ENCODE measurements at regions not wholly inside any gene's neighbourhood (a gene's known extent, or its start where the extent isn't known, plus 50 kb on each side); places are given as distances from the start of the nearest gene placed in this dataset.

GRCh38 chr7:118662266-118662665 lies 437.8 kb downstream of the ANKRD7 start:
- H3K4me1 ChIP-seq (ENCODE audit: control insufficient read depth, insufficient read depth, low read length), result no peaks in the 10 kb centered on the region
- in situ Hi-C loops (cut with MboI), result no loop called here
- no peak overlapping the region for H3K4me2 ChIP-seq (ENCODE audit: control insufficient read depth, insufficient read depth)
- H2AFZ ChIP-seq (ENCODE audit: control insufficient read depth, low read depth, low read length), result no peak overlapping the region
- no TSS peak for BruUV-seq (replicated peaks)
- ChIA-PET POLR2A (no interaction called here), RAD21 (ENCODE audit: unreplicated experiment) (no interaction called here), SMC1A (ENCODE audit: uncharacterized antibody, unreplicated experiment) (no interaction called here), CTCF (no interaction called here)
- no peak for DNase-seq (ENCODE audit: low read depth, low spot score)
- FAIRE-seq, result no peak
- H4K20me1 ChIP-seq (ENCODE audit: control insufficient read depth, insufficient read depth), result no peaks in the 10 kb centered on the region
- H3K36me3 ChIP-seq (ENCODE audit: control insufficient read depth in 2 of 2, insufficient read depth in 2 of 2, low read length in 1 of 2), result no peaks in the 10 kb centered on the region
- no peak overlapping the region for H3K9ac ChIP-seq (ENCODE audit: control insufficient read depth, insufficient read depth, low read length)
- no peak overlapping the region for H3K4me3 ChIP-seq
- no peak for TF ChIP-seq CREB1 (IDR thresholded peaks at IDR 0.05; ENCODE audit: low read depth)
- TF ChIP-seq SREBF1 (IDR thresholded peaks at IDR 0.05; ENCODE audit: low read length), result no peak
- TF ChIP-seq GABPA (IDR thresholded peaks at IDR 0.05; ENCODE audit: low read depth), result no peak
- TF ChIP-seq ZNF274 (IDR thresholded peaks at IDR 0.05; ENCODE audit: insufficient read depth, insufficient read length), result no peak
- TF ChIP-seq RFX5 (IDR thresholded peaks at IDR 0.05; ENCODE audit: low read depth, low read length), result no peak
- no peak for TF ChIP-seq RAD21 (IDR thresholded peaks at IDR 0.05; ENCODE audit: insufficient read depth, low read depth, low read length)
- no peak for TF ChIP-seq EED (IDR thresholded peaks at IDR 0.05; ENCODE audit: low read depth)
- no peak for TF ChIP-seq SRF (IDR thresholded peaks at IDR 0.05; ENCODE audit: low read depth in 2 of 2, low read length in 2 of 2)
- TF ChIP-seq CBX3 (IDR thresholded peaks at IDR 0.05; ENCODE audit: borderline replicate concordance, low read depth), result no peak
- TF ChIP-seq FOS (IDR thresholded peaks at IDR 0.05; ENCODE audit: borderline replicate concordance, extremely low read depth, insufficient read length), result no peak
- TF ChIP-seq RBBP5 (conservative IDR thresholded peaks at IDR 0.05), result no peak
- H3K27ac ChIP-seq (ENCODE audit: control insufficient read depth, insufficient read depth), result no peak overlapping the region
- H3K79me2 ChIP-seq (ENCODE audit: control insufficient read depth, insufficient read depth, low read length), result no peaks in the 10 kb centered on the region
- no peaks in the 10 kb centered on the region for H3K9me3 ChIP-seq (replicated peaks; ENCODE audit: control insufficient read depth, insufficient read depth, low read length)
- ATAC-seq, result no peak
- H3K27me3 ChIP-seq (replicated peaks in 1 of 2; ENCODE audit: control insufficient read depth in 2 of 2, insufficient read depth in 2 of 2, low read length in 1 of 2), result no peaks in the 10 kb centered on the region
- 23% methylated on average over 2 of the region's 2 CpGs for WGBS (ENCODE audit: insufficient coverage, insufficient replicate concordance, low lambda C conversion rate, missing lambda C conversion rate)
- intact Hi-C loops (cut with micrococcal nuclease; ENCODE audit: unreplicated experiment), result loop anchor here (1.0 kb wide), 1 partner anchor 11 kb away; no protein-coding TSS in a partner anchor

GRCh38 chr7:118664498-118664897 lies 440.0 kb downstream of the ANKRD7 start:
- ChIA-PET POLR2A (no interaction called here), SMC1A (ENCODE audit: uncharacterized antibody, unreplicated experiment) (no interaction called here), CTCF (no interaction called here), RAD21 (ENCODE audit: unreplicated experiment) (no interaction called here)
- BruUV-seq (replicated peaks), result no TSS peak
- H4K20me1 ChIP-seq (ENCODE audit: control insufficient read depth, insufficient read depth), result no peaks in the 10 kb centered on the region
- in situ Hi-C loops (cut with MboI), result no loop called here
- ATAC-seq (no peak), FAIRE-seq (no peak), DNase-seq (ENCODE audit: low read depth, low spot score) (no peak)
- H3K27ac ChIP-seq (ENCODE audit: control insufficient read depth, insufficient read depth), result no peak overlapping the region
- no peaks in the 10 kb centered on the region for H3K36me3 ChIP-seq (ENCODE audit: control insufficient read depth in 2 of 2, insufficient read depth in 2 of 2, low read length in 1 of 2)
- H3K79me2 ChIP-seq (ENCODE audit: control insufficient read depth, insufficient read depth, low read length), result no peaks in the 10 kb centered on the region
- H3K4me1 ChIP-seq (ENCODE audit: control insufficient read depth, insufficient read depth, low read length), result no peaks in the 10 kb centered on the region
- H2AFZ ChIP-seq (ENCODE audit: control insufficient read depth, low read depth, low read length), result no peak overlapping the region
- H3K4me3 ChIP-seq, result no peak overlapping the region
- no peaks in the 10 kb centered on the region for H3K27me3 ChIP-seq (replicated peaks in 1 of 2; ENCODE audit: control insufficient read depth in 2 of 2, insufficient read depth in 2 of 2, low read length in 1 of 2)
- no peak overlapping the region for H3K9ac ChIP-seq (ENCODE audit: control insufficient read depth, insufficient read depth, low read length)
- H3K4me2 ChIP-seq (ENCODE audit: control insufficient read depth, insufficient read depth), result no peak overlapping the region
- WGBS (ENCODE audit: insufficient coverage, insufficient replicate concordance, low lambda C conversion rate, missing lambda C conversion rate), result 0% methylated on average over 1 of the region's 1 CpG
- intact Hi-C loops (cut with micrococcal nuclease; ENCODE audit: unreplicated experiment), result no loop called here
- H3K9me3 ChIP-seq (replicated peaks; ENCODE audit: control insufficient read depth, insufficient read depth, low read length), result no peaks in the 10 kb centered on the region
- TF ChIP-seq BRCA1 (IDR thresholded peaks at IDR 0.05; ENCODE audit: low read depth, low read length) (no peak), ZNF384 (IDR thresholded peaks at IDR 0.05; ENCODE audit: borderline replicate concordance, low read depth, low read length) (no peak), WRNIP1 (IDR thresholded peaks at IDR 0.05; ENCODE audit: borderline replicate concordance, low read depth, low read length) (no peak), MXI1 (IDR thresholded peaks at IDR 0.05; ENCODE audit: low read depth, low read length) (no peak), CBX3 (IDR thresholded peaks at IDR 0.05; ENCODE audit: borderline replicate concordance, low read depth) (no peak), MTA2 (IDR thresholded peaks at IDR 0.05; ENCODE audit: low read depth) (no peak), BCL11A (IDR thresholded peaks at IDR 0.05; ENCODE audit: low read depth, low read length) (no peak), IRF5 (IDR thresholded peaks at IDR 0.05; ENCODE audit: borderline replicate concordance) (no peak), STAT3 (IDR thresholded peaks at IDR 0.05; ENCODE audit: low read depth, low read length) (no peak), MAX (IDR thresholded peaks at IDR 0.05; ENCODE audit: low read depth, low read length) (no peak), MEF2B (IDR thresholded peaks at IDR 0.05; ENCODE audit: partially characterized antibody, poor library complexity, severe bottlenecking) (no peak), SRF (IDR thresholded peaks at IDR 0.05; ENCODE audit: low read depth in 2 of 2, low read length in 2 of 2) (no peak)
